NB4 (cell line): ENCODE measurements at regions not wholly inside any gene's neighbourhood (a gene's known extent, or its start where the extent isn't known, plus 50 kb on each side); places are given as distances from the start of the nearest gene placed in this dataset.

Experiments used
- DNase-seq: peaks from one replicate; pipeline ENCODE4 v3.0.0; 2010; ENCODE audit warnings: low read depth
- H3K4me3 ChIP-seq: one replicate; pipeline ENCODE4 v1.5.1; 2011; ENCODE audit warnings: mild to moderate bottlenecking, low read depth, low read length, moderate library complexity
- MYC ChIP-seq: IDR thresholded peaks from 2 replicates; pipeline ENCODE4 v1.6.1; 2011; ENCODE audit warnings: low read depth, low read length
- POLR2A ChIP-seq: IDR thresholded peaks from 2 replicates; pipeline ENCODE4 v1.6.1; 2011; ENCODE audit warnings: mild to moderate bottlenecking; ENCODE audit not compliant: insufficient read length; ENCODE audit errors: extremely low read depth
- TF ChIP-seq, protein P1 (sequence below): IDR thresholded peaks from one replicate; pipeline ENCODE4 v1.5.1; 2012; ENCODE audit warnings: low read depth, low read length
- TF ChIP-seq, protein P2 (sequence below): IDR thresholded peaks from 2 replicates; pipeline ENCODE4 v1.6.1; 2011; ENCODE audit warnings: low read depth, low read length

DNA sequence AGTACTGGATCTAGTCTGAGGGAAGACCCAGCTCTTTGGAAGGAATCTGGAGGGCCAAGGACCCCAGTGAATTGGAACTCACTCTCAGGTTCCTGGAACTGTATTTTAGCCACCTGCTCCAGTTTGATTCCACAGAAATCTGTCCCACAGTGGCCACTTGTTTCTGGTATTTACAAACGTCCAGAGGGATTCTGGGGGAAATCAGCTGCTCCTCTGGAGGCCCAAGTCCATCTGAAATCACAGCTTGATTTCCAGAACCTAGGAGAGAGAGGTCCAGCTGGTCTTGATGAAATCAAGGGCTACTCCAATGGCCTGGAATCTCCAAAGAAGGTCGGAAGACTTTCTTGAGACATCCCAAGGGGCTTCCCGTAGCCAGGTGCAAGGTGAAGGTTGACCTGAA lies 132.3 kb upstream of the UMPS start:
- TF ChIP-seq, protein P1, sequence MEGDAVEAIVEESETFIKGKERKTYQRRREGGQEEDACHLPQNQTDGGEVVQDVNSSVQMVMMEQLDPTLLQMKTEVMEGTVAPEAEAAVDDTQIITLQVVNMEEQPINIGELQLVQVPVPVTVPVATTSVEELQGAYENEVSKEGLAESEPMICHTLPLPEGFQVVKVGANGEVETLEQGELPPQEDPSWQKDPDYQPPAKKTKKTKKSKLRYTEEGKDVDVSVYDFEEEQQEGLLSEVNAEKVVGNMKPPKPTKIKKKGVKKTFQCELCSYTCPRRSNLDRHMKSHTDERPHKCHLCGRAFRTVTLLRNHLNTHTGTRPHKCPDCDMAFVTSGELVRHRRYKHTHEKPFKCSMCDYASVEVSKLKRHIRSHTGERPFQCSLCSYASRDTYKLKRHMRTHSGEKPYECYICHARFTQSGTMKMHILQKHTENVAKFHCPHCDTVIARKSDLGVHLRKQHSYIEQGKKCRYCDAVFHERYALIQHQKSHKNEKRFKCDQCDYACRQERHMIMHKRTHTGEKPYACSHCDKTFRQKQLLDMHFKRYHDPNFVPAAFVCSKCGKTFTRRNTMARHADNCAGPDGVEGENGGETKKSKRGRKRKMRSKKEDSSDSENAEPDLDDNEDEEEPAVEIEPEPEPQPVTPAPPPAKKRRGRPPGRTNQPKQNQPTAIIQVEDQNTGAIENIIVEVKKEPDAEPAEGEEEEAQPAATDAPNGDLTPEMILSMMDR: no peak
- TF ChIP-seq POLR2A: no peak
- TF ChIP-seq, protein P2, sequence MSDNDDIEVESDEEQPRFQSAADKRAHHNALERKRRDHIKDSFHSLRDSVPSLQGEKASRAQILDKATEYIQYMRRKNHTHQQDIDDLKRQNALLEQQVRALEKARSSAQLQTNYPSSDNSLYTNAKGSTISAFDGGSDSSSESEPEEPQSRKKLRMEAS: no peak
- no peak for TF ChIP-seq MYC
- H3K4me3 ChIP-seq: no peak overlapping the region
- no peak for DNase-seq

- no peak overlapping the region for H3K4me3 ChIP-seq
- TF ChIP-seq MYC: no peak
- TF ChIP-seq, protein P1: no peak
- TF ChIP-seq, protein P2: no peak
- no peak for TF ChIP-seq POLR2A
- DNase-seq: no peak
These were observed 131.0 kb upstream of the UMPS start for GRCh38 chr3:124599147-124599765.

DNA sequence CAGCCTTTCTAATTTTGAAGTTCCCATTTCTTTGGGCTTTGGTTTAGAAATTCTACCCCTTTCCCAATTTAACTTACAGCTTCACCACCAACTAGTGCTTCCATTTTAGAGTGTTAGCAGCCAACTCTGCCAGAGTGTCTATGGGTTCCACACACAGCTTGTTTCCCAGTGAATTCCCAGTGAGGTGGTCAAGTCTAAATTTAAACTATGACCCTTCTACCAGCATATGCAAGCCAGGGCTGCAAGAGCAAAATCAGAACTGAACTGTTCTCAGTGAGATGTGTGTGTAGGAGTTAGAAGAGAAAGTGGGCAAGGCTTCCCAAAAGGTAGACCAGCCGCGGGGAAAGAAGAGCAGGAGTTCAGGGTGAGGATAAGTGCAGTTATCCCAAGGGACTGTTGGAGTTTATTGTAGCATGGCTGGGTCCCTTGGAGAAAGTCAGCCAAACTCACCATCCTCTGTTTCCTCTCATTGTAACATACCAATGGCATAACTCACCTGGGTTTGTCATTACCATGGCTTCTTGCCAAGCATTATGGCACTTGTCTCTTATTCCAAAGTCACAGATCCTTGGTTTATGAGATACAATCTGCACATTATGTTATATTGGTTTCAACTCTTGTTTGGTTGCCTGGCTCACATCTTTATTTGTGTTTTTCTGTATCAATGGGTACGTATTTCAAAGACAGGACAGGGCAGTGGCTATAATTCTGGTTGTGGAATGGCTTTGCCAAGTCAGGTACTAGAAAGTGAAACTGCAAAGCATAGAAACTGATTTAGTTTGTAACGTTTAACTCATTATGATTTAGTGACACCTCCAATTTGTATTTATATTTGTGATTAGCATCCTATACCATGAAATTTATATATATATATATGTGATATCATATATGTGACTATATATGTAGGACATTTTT lies 130.2 kb upstream of the UMPS start:
- TF ChIP-seq, protein P1: no peak
- no peak for TF ChIP-seq POLR2A
- TF ChIP-seq MYC: no peak
- TF ChIP-seq, protein P2: no peak
- DNase-seq: no peak
- H3K4me3 ChIP-seq: no peak overlapping the region

DNA sequence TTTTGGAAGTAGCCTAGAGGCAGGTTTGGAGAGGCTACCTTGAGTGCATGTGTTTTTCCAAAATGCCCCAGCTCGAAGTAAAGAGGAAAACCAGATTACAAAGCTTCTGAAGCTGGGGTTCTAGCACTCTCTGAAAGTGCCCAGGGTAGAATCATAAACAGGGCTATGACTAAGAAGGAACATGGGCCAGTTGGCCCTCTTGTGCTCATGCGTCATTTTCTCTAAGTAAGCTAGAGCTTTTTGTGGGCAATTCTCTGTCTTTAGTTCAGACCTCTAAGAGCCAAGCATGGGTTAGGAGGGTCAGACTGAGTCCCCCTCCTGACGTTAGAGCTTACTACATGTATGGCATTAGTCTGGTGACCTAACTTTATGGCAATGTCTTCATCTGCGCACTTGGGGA lies 129.5 kb upstream of the UMPS start:
- no peak overlapping the region for H3K4me3 ChIP-seq
- TF ChIP-seq POLR2A (no peak), MYC (no peak)
- TF ChIP-seq, protein P1: no peak
- TF ChIP-seq, protein P2: no peak
- no peak for DNase-seq

DNA sequence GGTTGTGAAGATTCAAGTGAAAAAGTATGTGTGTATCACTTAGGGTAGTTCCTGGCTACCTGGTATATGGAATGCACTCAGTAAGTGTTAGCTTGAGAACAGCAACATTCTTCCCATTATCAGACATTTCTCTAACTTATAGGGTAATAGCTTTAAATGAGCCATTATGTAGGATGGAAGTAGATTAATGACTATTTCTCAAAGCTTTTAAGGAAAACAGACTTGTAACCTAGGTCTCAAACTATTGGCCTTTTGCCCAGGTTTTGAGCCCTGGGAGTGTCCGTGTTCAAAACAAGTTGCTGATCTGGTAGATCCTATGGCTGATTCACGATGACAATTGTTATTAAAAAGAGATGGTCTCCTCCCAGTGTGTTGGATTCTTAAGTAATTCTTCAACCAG lies 129.1 kb upstream of the UMPS start:
- TF ChIP-seq, protein P2: no peak
- TF ChIP-seq, protein P1: no peak
- TF ChIP-seq MYC (no peak), POLR2A (no peak)
- no peak overlapping the region for H3K4me3 ChIP-seq
- DNase-seq: no peak
